ENCODE measurements at regions not wholly inside any gene's neighbourhood (a gene's known extent, or its start where the extent isn't known, plus 50 kb on each side); places are given as distances from the start of the nearest gene placed in this dataset.

GRCh38 chr5:166091931-166092330, 2199.5 kb upstream of the WWC1 start:
- no peaks in the 10 kb centered on the region for H3K36me3 ChIP-seq (ENCODE audit: control insufficient read depth in 2 of 2, extremely low read depth in 1 of 2, insufficient read depth in 2 of 2, low read length in 2 of 2)
- H3K4me3 ChIP-seq (ENCODE audit: control insufficient read depth in 2 of 3, extremely low read depth in 1 of 3, insufficient read depth in 2 of 3, low read depth in 1 of 3, low read length in 3 of 3), result no peak overlapping the region
- H3K79me2 ChIP-seq (ENCODE audit: control insufficient read depth, insufficient read depth, low read length), result no peaks in the 10 kb centered on the region
- H3K27me3 ChIP-seq (ENCODE audit: control insufficient read depth, extremely low read depth, insufficient read depth, low read length), result no peaks in the 10 kb centered on the region
- TF ChIP-seq, protein P1, sequence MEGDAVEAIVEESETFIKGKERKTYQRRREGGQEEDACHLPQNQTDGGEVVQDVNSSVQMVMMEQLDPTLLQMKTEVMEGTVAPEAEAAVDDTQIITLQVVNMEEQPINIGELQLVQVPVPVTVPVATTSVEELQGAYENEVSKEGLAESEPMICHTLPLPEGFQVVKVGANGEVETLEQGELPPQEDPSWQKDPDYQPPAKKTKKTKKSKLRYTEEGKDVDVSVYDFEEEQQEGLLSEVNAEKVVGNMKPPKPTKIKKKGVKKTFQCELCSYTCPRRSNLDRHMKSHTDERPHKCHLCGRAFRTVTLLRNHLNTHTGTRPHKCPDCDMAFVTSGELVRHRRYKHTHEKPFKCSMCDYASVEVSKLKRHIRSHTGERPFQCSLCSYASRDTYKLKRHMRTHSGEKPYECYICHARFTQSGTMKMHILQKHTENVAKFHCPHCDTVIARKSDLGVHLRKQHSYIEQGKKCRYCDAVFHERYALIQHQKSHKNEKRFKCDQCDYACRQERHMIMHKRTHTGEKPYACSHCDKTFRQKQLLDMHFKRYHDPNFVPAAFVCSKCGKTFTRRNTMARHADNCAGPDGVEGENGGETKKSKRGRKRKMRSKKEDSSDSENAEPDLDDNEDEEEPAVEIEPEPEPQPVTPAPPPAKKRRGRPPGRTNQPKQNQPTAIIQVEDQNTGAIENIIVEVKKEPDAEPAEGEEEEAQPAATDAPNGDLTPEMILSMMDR (optimal IDR thresholded peaks at IDR 0.05 in 1 of 3, IDR thresholded peaks at IDR 0.05 in 1 of 3, conservative IDR thresholded peaks at IDR 0.05 in 1 of 3; ENCODE audit: extremely low read depth in 1 of 3, insufficient read depth in 2 of 3, low read length in 3 of 3), result no peak
- no peak for TF ChIP-seq EZH2 (IDR thresholded peaks at IDR 0.05; ENCODE audit: low read length)
- DNase-seq (ENCODE audit: low read depth, low spot score) (no peak), FAIRE-seq (no peak)
- H3K9me3 ChIP-seq (ENCODE audit: control insufficient read depth, low read depth, low read length), result peaks cover 2% of the 10 kb centered on the region
- H3K9me1 ChIP-seq (ENCODE audit: control insufficient read depth, extremely low read depth, insufficient read depth, low read length), result no peaks in the 10 kb centered on the region
- no peak overlapping the region for H3K4me2 ChIP-seq (ENCODE audit: control insufficient read depth, extremely low read depth, insufficient read depth, low read depth, low read length)
- no peaks in the 10 kb centered on the region for H4K20me1 ChIP-seq (ENCODE audit: control insufficient read depth, extremely low read depth, insufficient read depth, low read length)
- H2AFZ ChIP-seq (ENCODE audit: control insufficient read depth, low read length), result no peak overlapping the region
- no peak overlapping the region for H3K9ac ChIP-seq (ENCODE audit: control insufficient read depth, extremely low read depth, insufficient read depth, low read length)
- dilution Hi-C loops (cut with MboI; ENCODE audit: extremely low pct_ligation_motif_present, low sequenced_read_pairs), result no loop called here
- no peaks in the 10 kb centered on the region for H3K4me1 ChIP-seq (ENCODE audit: control insufficient read depth, extremely low read depth, insufficient read depth, low read length)
- H3K27ac ChIP-seq (ENCODE audit: control insufficient read depth, insufficient read depth, low read length), result no peak overlapping the region

- Histone ChIP-seq H3K9me3 (ENCODE audit: control insufficient read depth, low read depth, low read length) (peaks cover 2% of the 10 kb centered on the region), H3K79me2 (ENCODE audit: control insufficient read depth, insufficient read depth, low read length) (no peaks in the 10 kb centered on the region), H3K36me3 (ENCODE audit: control insufficient read depth in 2 of 2, extremely low read depth in 1 of 2, insufficient read depth in 2 of 2, low read length in 2 of 2) (no peaks in the 10 kb centered on the region), H3K9me1 (ENCODE audit: control insufficient read depth, extremely low read depth, insufficient read depth, low read length) (no peaks in the 10 kb centered on the region), H2AFZ (ENCODE audit: control insufficient read depth, low read length) (no peak overlapping the region), H4K20me1 (ENCODE audit: control insufficient read depth, extremely low read depth, insufficient read depth, low read length) (no peaks in the 10 kb centered on the region), H3K27ac (ENCODE audit: control insufficient read depth, insufficient read depth, low read length) (no peak overlapping the region), H3K4me2 (ENCODE audit: control insufficient read depth, extremely low read depth, insufficient read depth, low read depth, low read length) (no peak overlapping the region), H3K9ac (ENCODE audit: control insufficient read depth, extremely low read depth, insufficient read depth, low read length) (no peak overlapping the region), H3K4me3 (ENCODE audit: control insufficient read depth in 2 of 3, extremely low read depth in 1 of 3, insufficient read depth in 2 of 3, low read depth in 1 of 3, low read length in 3 of 3) (no peak overlapping the region), H3K27me3 (ENCODE audit: control insufficient read depth, extremely low read depth, insufficient read depth, low read length) (no peaks in the 10 kb centered on the region), H3K4me1 (ENCODE audit: control insufficient read depth, extremely low read depth, insufficient read depth, low read length) (no peaks in the 10 kb centered on the region)
- DNase-seq (ENCODE audit: low read depth, low spot score) (no peak), FAIRE-seq (no peak)
- TF ChIP-seq EZH2 (IDR thresholded peaks at IDR 0.05; ENCODE audit: low read length), result no peak
- TF ChIP-seq, protein P1 (optimal IDR thresholded peaks at IDR 0.05 in 1 of 3, IDR thresholded peaks at IDR 0.05 in 1 of 3, conservative IDR thresholded peaks at IDR 0.05 in 1 of 3; ENCODE audit: extremely low read depth in 1 of 3, insufficient read depth in 2 of 3, low read length in 3 of 3), result no peak
- dilution Hi-C loops (cut with MboI; ENCODE audit: extremely low pct_ligation_motif_present, low sequenced_read_pairs), result no loop called here
Observed at GRCh38 chr5:166093312-166093711, 2198.1 kb upstream of the WWC1 start.

All from keratinocyte (primary cell).